MCF 10A (cell line): ENCODE measurements at regions not wholly inside any gene's neighbourhood (a gene's known extent, or its start where the extent isn't known, plus 50 kb on each side); places are given as distances from the start of the nearest gene placed in this dataset.
A peak's percentile ranks its signal among the peaks of the same experiment; 100 is the strongest.
"Not testable (repeated sequence)": the region's sequence is repeated elsewhere in the genome, so short reads cannot be mapped to it uniquely, and the experiment has no call there.

Experiments used
- BruUV-seq: library from RNA; stranded (reverse); fragments of 400-500 nt; replicated peaks from 2 replicates; lab custom pipeline; 2021; lab: Mats Ljungman, UMichigan
- CTCF ChIA-PET: fragments of 300-600 bp; sonication (Branson Sonifier 250); formaldehyde crosslinking; extraction: SDS; loops from one replicate; lab custom pipeline; 2021; ENCODE audit warnings: antibody characterized with exemption, inconsistent platforms; lab: Yijun Ruan, JAX
- POLR2A ChIA-PET: fragments of 300-600, 350-650 bp; sonication (Branson Sonifier 250); formaldehyde crosslinking; extraction: SDS; loops from one replicate; lab custom pipeline; 2020; ENCODE audit warnings: antibody characterized with exemption, inconsistent platforms; lab: Yijun Ruan, JAX
- DNase-seq: peaks from one replicate; pipeline ENCODE4 v3.0.0-alpha.2; 2018; ENCODE audit not compliant: unreplicated experiment
- H3K27ac Mint-ChIP-seq: one replicate; pipeline ENCODE4 v1.8.0; 2022; ENCODE audit warnings: mild to moderate bottlenecking, low read depth, mixed read lengths; ENCODE audit not compliant: unreplicated experiment
- H3K27me3 Mint-ChIP-seq: one replicate; pipeline ENCODE4 v1.8.0; 2022; ENCODE audit warnings: mixed read lengths; ENCODE audit not compliant: insufficient read depth, unreplicated experiment
- H3K36me3 Mint-ChIP-seq: one replicate; pipeline ENCODE4 v1.8.0; 2022; ENCODE audit warnings: mild to moderate bottlenecking, moderate library complexity, mixed read lengths; ENCODE audit not compliant: insufficient read depth, unreplicated experiment
- H3K4me1 Mint-ChIP-seq: one replicate; pipeline ENCODE4 v1.8.0; 2022; ENCODE audit warnings: mixed read lengths; ENCODE audit not compliant: insufficient read depth, unreplicated experiment
- H3K4me3 Mint-ChIP-seq: one replicate; pipeline ENCODE4 v1.8.0; 2022; ENCODE audit warnings: mild to moderate bottlenecking, moderate library complexity, mixed read lengths; ENCODE audit not compliant: unreplicated experiment
- H3K9me3 Mint-ChIP-seq: one replicate; pipeline ENCODE4 v1.8.0; 2022; ENCODE audit warnings: mixed read lengths; ENCODE audit not compliant: unreplicated experiment
- intact Hi-C: fragments of 100-400 bp; cut with micrococcal nuclease; formaldehyde crosslinking; loops from 2 replicates; pipeline ENCODE4 v1.14.1; 2022
- TF ChIP-seq, protein P1 (sequence below): fragments of 200-600 bp; IDR thresholded peaks from one replicate; pipeline ENCODE4 v1.8.0; 2022; ENCODE audit warnings: antibody characterized with exemption, mild to moderate bottlenecking; ENCODE audit not compliant: unreplicated experiment

DNA sequence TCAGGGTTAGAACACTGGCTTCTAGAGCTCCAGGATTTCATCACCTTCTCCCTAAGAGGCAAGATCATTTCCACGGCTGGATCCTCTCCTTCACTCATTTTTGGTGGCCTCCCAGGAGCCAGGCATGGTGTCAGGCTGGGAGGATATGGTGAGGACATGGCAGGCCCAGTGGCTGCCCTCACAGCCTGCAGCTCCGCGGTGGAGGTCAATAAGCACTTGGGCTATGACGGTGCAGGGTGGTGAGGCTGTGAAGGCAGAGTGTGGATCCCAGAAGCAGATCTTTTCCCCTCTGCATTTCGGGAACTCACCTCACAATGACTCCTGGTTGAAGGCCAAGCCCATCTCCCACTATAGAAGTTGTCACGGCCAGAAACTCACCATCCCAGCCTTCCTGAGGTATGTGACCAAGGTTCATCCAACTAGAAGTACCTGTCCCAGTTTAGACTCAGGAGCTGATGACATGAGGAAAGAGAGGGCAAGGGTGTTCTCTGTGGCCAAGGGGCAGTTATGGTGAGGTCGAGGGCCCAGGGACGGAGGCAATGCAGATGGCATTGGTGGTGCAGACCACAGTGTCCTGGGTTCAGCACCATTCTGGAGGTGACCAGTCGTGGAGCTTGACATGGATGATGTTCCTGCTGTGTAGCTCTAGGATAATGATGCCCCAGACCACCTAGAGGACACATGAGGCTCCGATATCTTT, 100.1 kb upstream of the SMAD3 start:
- no peaks in the 10 kb centered on the region for H3K27me3 Mint-ChIP-seq
- H3K27ac Mint-ChIP-seq = no peak overlapping the region
- ChIA-PET CTCF (interaction anchor here (1.1 kb wide), 1 partner anchor 15 kb away, joined by 3 read pairs; no protein-coding TSS in a partner anchor), POLR2A (interaction anchor here (0.6 to 1.0 kb wide), 2 partner anchors 251 to 757 kb away, joined by 3 to 5 read pairs; no protein-coding TSS in a partner anchor)
- intact Hi-C loops = no loop called here
- no peaks in the 10 kb centered on the region for H3K9me3 Mint-ChIP-seq
- TF ChIP-seq, protein P1, sequence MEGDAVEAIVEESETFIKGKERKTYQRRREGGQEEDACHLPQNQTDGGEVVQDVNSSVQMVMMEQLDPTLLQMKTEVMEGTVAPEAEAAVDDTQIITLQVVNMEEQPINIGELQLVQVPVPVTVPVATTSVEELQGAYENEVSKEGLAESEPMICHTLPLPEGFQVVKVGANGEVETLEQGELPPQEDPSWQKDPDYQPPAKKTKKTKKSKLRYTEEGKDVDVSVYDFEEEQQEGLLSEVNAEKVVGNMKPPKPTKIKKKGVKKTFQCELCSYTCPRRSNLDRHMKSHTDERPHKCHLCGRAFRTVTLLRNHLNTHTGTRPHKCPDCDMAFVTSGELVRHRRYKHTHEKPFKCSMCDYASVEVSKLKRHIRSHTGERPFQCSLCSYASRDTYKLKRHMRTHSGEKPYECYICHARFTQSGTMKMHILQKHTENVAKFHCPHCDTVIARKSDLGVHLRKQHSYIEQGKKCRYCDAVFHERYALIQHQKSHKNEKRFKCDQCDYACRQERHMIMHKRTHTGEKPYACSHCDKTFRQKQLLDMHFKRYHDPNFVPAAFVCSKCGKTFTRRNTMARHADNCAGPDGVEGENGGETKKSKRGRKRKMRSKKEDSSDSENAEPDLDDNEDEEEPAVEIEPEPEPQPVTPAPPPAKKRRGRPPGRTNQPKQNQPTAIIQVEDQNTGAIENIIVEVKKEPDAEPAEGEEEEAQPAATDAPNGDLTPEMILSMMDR = no peak
- H3K4me1 Mint-ChIP-seq = no peaks in the 10 kb centered on the region
- no TSS peak for BruUV-seq
- DNase-seq = no peak
- H3K36me3 Mint-ChIP-seq = no peaks in the 10 kb centered on the region
- no peak overlapping the region for H3K4me3 Mint-ChIP-seq

DNA sequence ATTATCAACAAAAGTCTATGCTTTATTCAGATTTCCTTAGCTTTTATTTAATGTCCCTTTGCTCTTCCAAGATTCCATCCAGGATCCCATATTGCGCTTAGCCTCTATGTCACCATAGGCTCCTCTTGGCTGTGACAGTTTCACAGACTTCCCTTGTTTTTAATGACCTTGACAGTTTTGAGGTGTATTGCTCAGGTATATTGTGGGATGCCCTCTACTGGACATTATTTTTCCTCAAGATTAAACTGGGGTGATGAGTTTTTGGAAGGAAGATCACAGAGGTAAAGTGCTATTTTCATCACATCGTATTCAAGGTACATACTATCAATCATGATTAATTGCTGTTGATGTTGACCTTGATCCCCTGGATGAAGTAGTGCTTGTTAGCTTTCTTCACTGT, 99.1 kb upstream of the SMAD3 start:
- TF ChIP-seq, protein P1 = peak; percentile 5
- DNase-seq = peak; percentile 31
- intact Hi-C loops = no loop called here
- no peaks in the 10 kb centered on the region for H3K27me3 Mint-ChIP-seq
- H3K27ac Mint-ChIP-seq = no peak overlapping the region
- CTCF ChIA-PET = interaction anchor here (1.1 kb wide), 1 partner anchor 14 kb away, joined by 3 read pairs; no protein-coding TSS in a partner anchor
- H3K36me3 Mint-ChIP-seq = no peaks in the 10 kb centered on the region
- no peaks in the 10 kb centered on the region for H3K4me1 Mint-ChIP-seq
- H3K9me3 Mint-ChIP-seq = no peaks in the 10 kb centered on the region
- H3K4me3 Mint-ChIP-seq = no peak overlapping the region
- BruUV-seq = no TSS peak
- POLR2A ChIA-PET = no interaction called here

DNA sequence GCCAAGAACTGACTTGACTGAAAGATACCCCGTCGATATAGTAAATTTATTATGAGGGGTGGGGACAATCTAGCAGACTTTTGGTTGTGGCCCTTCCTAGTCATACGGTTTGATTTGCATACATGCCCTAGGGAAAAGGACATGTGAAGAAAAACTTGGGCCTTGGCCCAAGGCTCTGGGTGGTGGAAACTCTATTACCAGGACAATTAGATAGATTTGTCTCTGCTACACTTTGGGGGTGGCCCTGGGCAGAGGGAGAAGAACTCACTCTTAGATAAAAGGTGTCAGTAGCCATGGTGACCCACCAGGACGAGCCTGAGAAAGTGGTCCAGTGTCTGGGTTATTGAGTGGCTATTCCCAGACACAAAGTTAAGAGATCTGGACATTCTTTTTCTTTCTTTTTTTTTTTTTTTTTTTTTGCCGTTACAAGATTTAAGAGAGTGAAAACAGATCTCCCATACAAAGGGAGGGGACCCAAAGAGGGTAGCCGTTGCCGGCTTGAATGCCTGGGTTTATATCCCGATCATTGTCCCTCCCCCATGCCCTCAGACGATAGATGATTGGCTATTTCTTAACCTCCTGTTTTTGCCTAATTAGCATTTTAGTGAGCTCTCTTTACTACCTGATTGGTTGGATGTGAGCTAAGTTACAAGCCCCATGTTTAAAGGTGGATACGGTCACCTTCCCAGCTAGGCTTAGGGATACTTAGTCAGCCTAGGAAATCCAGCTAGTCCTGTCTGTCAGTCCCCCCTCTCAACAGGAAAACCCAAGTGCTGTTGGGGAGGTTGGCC, 96.4 kb upstream of the SMAD3 start:
- intact Hi-C loops = no loop called here
- H3K27me3 Mint-ChIP-seq = no peaks in the 10 kb centered on the region
- ChIA-PET CTCF (interaction anchor here (0.6 kb wide), 2 partner anchors 51 to 335 kb away, joined by 3 read pairs; no protein-coding TSS in a partner anchor), POLR2A (interaction anchor here (0.6 kb wide), 1 partner anchor 137 kb away, joined by 3 read pairs; no protein-coding TSS in a partner anchor)
- no peaks in the 10 kb centered on the region for H3K4me1 Mint-ChIP-seq
- H3K27ac Mint-ChIP-seq = no peak overlapping the region
- no peaks in the 10 kb centered on the region for H3K9me3 Mint-ChIP-seq
- H3K36me3 Mint-ChIP-seq = no peaks in the 10 kb centered on the region
- TF ChIP-seq, protein P1 = no peak
- no TSS peak for BruUV-seq
- DNase-seq = no peak
- no peak overlapping the region for H3K4me3 Mint-ChIP-seq

DNA sequence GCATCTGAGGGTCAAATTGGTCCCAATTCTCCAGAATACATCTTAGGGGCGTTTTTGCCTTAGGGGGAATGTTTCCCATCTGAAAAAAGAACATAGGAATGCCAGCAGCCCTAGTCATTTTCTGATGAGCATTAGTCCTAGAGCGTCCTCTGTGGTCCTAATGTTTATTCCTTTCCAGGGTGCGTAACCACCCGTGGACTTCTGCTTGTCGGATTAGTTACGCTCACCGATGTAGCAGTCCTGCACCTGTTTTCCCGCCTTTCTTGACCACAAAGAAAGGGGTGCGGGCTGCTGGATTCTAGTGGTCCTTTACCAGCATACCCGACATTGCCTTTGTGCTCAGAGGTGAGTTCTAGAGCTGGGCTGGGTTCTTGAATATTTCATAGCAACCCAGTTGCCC, 91.3 kb upstream of the SMAD3 start:
- H3K36me3 Mint-ChIP-seq, DNase-seq, CTCF ChIA-PET, intact Hi-C loops, H3K4me3 Mint-ChIP-seq, H3K9me3 Mint-ChIP-seq, H3K4me1 Mint-ChIP-seq, H3K27me3 Mint-ChIP-seq, H3K27ac Mint-ChIP-seq, BruUV-seq: not testable (repeated sequence)
- POLR2A ChIA-PET = interaction anchor here (0.7 kb wide), 1 partner anchor 30 kb away, joined by 4 read pairs; no protein-coding TSS in a partner anchor

DNA sequence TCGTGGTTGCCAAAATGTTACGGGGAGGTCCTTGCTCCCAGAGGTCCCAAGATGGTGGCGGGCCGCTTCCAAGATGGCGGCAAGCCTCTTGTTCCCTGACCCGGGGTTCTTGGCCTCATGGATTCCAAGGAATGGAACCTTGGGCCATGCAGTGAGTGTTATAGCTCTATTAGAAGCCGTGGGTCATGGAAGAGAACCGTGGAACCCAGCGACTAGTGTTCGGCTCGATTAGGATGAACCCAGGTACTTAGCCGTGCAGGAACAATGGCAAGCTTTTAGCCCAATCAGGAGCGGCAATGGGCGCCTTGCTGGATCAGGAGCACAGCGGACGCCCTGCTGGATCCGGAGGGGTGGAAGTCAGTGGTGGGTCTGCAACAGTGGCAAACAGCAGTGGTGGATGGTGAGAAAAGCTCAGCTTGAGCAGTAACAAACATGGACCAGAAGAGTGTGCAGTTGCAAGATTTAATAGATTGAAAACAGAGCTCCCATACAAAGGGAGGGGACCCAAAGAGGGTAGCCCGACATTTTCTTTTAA, 89.2 kb upstream of the SMAD3 start:
- H3K36me3 Mint-ChIP-seq, POLR2A ChIA-PET, DNase-seq, H3K27ac Mint-ChIP-seq, intact Hi-C loops, H3K4me3 Mint-ChIP-seq, BruUV-seq, H3K4me1 Mint-ChIP-seq, H3K27me3 Mint-ChIP-seq, H3K9me3 Mint-ChIP-seq: not testable (repeated sequence)
- CTCF ChIA-PET = interaction anchor here (1.2 kb wide), 1 partner anchor 14 kb away, joined by 3 read pairs; no protein-coding TSS in a partner anchor

DNA sequence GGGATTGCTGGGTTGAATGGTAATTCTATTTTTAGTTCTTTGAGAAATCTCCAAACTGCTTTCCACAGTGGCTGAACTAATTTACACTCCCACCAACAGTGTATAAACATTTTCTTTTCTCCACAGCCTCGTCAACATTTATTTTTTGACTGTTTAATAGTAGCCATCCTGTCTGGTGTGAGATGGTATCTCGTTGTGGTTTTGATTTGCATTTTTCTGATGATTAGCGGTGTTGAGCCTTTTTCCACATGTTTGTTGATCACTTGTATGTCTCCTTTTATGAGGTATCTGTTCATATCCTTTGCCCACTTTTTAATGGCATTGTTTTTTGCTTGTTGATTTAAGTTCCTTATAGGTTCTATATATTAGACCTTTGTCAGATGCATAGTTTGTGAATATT, 85.1 kb upstream of the SMAD3 start:
- intact Hi-C loops, POLR2A ChIA-PET, H3K27me3 Mint-ChIP-seq, H3K27ac Mint-ChIP-seq, BruUV-seq, H3K4me3 Mint-ChIP-seq, H3K36me3 Mint-ChIP-seq, H3K9me3 Mint-ChIP-seq, H3K4me1 Mint-ChIP-seq, DNase-seq: not testable (repeated sequence)
- CTCF ChIA-PET = interaction anchor here (0.6 to 1.3 kb wide), 2 partner anchors 15 to 99 kb away, joined by 3 read pairs; no protein-coding TSS in a partner anchor
